GM21737 (cell line): ENCODE measurements at regions not wholly inside any gene's neighbourhood (a gene's known extent, or its start where the extent isn't known, plus 50 kb on each side); places are given as distances from the start of the nearest gene placed in this dataset.

Source experiments
- ATAC-seq: cut with Tn5 transposase; IDR thresholded peaks from one replicate; pipeline ENCODE4 v1.9.1; 2021; ENCODE audit warnings: mild to moderate bottlenecking, moderate library complexity; ENCODE audit not compliant: unreplicated experiment

DNA sequence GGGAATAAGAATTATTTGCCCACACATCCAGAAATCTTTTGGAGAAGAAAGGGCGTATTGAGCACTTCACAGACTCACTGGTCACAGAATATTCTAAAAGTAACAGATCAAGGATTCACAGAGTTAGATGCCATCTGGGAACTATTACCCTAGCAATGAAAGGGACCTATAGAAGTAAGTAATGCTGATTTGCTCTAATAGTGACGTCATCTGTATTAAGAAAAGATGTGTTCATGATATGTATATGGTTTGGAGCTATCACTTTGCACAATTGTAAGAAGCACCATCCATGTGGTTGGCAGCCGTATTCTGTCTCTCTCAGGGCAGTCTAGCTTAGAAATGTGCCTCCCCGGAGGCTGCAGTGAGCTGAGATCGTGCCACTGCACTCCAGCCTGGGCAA lies 52.8 kb upstream of the SV2C start:
- no peak for ATAC-seq

DNA sequence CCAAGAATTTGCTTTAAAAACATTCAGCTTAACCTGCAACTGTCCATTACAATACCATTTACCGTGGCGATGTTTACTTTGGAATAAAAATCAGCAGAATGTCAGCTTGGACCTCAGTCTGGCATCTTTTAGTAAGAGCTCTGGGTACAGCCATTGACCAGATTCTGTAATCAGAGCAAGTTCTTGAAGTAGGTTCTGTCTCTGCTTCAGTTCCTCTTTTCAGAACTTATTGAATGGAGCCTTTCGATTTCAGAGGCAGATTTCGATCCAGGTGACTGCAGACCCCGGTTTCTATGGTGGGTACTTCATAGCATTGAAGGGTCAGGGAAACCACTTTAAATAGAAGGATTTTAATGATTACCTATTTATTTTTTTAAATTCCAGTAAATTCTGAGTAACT lies 53.4 kb upstream of the SV2C start:
- ATAC-seq = no peak

DNA sequence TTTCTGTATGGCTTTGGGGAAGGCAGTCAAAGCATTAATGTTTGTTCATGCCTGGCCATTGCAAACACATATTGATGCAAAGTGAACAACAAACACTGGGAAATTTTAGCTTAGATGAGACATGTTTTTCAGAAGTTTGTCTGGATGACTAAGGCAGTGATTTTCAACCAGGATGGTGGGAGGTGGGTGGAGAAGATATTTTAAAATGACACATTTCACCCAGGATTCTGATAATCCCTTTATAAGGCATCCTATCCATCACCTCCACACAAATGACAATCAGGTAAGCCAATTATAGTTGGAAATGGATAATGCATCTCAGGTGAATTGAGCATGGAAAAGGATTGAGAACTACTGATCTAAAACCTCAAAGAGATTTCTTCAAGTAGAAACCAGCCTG lies 57.4 kb upstream of the SV2C start:
- ATAC-seq = no peak

DNA sequence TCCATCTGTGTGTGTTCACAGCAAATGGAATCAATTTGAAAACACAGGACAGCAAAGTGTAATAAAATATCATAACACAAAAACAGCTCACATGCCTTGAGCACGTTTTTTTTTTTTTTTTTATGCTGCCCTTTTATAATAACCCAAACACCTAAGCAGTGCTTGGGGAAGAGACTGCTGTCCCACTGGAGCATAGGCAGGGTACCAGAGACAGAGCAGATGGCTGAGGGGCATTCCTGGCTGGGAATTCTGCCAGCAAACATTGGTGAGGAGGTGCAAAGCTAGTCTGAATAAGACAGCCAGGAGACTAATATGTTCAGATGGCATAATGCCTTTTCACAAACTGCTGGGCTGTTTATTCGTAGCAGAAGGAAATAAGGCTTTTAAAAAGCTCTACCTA lies 58.1 kb upstream of the SV2C start:
- ATAC-seq = no peak

DNA sequence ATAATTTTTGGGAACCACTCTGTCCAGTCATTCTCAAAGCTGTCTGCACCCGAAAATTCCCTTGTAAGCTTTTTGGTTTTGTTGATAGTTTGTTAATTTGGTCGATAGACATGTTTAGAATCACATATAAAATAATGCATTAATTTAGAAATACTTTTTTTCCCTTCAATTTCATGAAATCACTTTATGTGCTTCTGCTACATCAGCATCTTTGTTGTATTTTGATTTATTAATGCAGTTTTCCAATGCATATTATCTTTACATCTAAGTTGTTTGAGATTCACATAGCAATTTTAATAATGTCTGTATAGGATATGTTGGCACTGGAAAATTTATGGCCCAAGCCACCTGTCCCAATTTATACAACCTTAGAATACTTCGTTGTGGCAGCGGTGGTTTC lies 60.6 kb upstream of the SV2C start:
- no peak for ATAC-seq

DNA sequence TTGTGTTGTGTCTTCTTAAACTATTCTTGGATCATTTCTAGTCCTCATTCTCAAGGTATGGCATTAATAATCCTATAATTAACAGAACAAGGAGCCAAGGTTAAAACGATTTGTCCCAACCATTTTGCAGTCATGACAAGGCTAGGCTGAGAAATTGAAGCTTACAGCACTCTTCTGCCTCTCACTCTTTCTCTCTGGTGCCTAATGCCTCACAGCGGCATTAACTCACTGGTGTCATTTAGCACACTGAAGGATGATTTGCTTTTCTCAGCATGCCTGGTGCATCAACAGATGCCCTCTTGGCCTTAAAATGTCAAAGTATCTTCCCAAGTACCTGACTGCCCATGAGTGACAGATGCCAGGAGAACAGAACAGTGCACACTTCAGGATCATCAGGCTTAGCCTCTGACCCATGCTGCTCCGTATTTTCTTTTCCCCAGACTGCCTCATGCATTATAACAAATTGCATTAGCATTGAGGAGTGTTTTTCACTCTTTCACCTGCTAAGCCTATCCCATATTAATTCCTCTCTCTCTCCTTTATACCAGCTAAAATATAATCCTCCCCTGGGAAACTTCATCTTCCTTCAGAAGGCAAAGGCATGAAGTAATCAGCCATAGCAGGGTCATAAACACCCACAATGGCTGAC lies 61.1 kb upstream of the SV2C start:
- no peak for ATAC-seq

DNA sequence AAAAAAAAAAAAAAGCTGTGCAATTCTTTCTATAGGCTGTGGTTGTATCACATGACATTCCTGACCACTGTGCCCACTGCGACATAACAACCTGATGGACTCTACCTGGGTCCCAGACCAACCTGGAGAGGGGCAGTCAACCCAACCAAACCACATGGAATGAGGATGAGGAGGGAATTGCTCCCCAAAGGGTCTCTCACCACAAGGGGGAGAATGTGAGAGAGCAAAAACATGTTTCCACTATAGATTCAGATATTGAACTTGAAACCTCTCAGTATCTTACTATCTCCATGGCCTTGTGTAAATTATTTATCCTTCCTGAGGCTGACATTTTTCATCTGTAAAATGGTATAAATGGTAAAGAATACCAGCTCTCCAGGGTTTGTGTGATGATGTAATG lies 66.9 kb upstream of the SV2C start:
- ATAC-seq = no peak

DNA sequence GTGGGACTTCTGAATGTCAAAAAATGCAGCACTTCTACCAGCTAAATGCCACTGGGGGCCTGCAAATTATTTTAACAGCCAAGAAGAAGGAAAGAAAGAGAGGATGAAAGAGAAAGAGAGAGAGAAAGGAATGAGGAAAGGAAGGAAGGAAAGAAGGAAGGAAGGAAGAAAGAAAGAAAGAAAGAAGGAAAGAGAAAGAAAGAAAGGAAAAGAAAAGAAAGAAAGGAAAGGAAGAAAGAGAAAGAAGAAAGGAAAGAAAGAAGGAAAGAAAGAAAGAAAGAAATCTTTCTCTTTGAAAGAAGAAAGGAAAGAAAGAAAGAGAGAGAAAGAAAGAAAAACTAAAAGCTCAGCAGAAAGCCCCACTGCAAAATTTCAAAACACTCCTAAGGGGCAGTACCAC lies 69.2 kb upstream of the SV2C start:
- no peak for ATAC-seq

DNA sequence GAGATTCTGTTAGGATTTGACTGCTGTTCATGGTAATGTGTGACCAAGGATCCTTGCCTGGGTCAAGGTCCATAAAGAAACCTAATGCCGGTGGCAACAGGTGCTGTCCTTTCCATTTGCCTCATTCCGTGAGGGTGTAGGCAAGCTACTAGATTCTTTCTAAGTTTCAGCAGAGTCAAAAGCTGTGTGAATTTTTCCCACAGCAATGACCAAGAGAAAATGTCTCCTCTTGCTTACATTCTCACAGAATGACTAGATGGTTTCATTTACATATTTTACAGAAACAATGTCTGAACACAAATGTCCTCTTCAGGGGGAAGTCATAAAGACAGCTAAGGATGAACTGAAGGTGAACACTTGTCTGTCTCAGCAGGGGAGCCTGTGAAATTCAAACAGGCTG lies 75.3 kb upstream of the SV2C start:
- no peak for ATAC-seq

DNA sequence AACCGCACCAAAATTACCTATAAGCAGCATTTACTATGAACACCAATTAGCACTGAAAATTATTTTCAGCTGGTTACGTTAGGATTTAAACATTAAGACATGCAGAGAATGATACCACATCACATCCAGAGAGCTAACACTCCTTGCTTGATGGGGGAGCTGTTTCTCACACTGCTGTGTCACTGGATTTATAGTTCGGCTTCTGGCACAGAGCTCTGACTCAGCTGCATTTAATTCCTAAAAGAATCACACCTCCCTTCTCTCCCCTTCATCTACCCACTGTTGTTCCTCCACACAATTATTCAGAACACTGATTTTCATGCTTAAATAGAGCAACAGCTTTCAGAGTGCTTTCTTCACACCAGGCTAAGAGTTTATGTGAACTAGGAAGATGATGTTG lies 82.6 kb upstream of the SV2C start:
- ATAC-seq = no peak

DNA sequence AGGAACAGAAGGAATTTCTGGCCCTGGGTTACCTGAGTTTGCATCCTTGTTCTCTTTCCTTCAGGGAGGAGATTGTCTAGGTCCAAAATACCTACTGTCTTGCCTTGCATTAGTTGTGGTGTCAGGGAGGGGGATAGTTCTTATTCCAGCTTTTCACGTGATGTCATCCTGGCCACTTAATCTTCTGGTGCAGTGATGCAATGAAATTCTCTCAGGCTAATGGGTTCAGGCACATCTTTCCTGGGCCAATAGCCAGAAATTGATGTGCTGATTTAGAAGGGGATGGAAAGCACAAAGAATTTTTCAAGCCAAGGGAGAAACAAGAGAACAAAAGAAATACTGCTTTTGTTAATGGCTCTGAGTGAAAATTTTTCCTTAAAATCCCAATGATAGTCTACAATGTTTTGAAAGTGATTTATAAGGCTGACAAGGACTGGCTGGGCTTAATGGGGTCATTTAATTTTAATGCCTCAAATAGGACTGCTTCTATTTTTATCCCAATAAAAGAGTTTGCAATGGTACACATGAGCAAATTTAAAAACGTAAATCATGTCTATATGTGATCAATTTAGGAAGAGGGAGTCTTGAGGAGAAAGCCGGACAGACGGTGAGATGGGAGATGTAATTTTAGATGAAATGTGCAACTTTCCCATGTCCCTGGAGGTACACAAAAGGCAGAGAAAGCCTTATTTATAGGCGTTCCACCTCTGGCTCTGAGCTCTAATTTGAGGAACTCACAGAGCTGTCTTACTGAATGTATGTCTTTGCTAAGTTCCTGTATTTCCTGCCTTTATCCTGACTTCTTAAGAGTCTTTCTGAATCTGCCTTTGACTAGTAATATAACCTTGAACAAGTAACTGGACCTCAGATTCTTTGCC lies 89.3 kb upstream of the SV2C start:
- ATAC-seq = no peak

DNA sequence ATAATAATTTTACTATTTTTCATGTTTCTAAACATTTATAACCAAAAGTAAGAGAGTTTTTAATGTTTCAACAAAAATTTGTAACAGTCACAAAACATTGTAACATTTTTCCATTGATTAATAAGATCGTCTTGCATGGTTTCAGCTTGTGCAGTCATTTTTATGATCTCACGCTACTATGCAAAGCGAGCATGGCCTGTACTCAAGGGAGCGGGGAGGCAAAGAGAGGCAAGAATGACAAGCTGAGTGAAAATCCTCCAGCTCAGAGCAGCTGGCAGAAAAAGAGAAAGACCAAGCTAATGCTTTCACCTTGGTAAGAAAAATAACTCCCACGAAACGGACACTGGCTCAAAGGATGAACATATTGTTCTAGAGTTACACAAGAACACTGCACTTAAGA lies 90.0 kb upstream of the SV2C start:
- ATAC-seq = no peak

DNA sequence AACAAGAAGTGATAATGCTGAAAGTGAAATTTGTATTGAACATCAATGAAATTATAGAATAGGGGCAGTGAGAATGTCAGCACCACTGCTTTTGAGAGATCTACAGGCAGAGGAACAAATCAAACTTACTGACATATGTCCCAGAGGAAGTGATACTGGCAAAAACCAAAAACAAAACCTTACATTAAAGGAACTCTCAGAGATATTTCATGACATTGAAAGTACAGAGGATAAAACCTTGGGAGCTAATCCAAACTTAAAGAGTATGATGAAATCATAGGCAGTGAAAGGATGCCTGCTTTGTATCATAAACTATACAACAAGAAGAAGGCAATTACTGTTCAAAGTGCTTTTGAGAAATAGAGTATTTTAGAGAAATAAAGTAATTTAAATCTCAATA lies 90.4 kb upstream of the SV2C start:
- no peak for ATAC-seq

DNA sequence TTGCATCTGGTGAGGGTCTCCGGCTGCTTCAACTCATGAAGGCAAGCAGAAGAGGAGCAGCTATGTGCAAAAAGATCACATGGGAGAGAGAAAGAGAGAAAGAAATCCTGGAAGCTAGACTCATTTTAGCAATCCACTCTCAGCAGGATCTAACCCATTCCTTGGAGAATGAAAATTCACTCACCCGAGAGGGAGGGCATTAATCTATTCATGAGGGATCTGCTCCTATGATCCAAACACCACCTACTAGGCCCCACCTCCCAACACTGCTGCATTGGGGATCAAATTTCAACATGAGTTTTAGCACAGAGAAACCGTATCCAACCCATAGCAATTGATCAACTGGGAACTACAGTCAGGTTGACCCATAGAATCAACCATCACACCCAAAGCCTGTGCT lies 98.1 kb upstream of the SV2C start:
- ATAC-seq = no peak

DNA sequence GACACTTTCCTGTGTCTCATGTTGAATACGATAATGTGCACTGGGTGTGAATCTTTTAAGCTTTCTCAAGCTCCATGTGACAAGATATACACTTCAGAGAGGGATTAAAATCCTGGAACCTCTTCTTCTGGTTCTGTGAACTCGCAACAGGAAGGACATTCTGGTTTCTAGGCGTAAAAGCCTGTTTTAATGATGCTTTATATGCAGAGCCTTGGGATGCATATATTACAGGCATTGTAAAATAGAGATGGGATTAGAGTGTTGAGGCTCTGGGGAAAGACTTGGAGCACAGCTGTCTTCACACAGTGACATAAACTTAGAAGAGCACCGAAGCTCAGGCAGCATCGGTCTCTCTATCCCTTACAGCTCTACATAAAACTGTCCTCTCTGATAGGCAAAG lies 107.7 kb upstream of the SV2C start:
- no peak for ATAC-seq

DNA sequence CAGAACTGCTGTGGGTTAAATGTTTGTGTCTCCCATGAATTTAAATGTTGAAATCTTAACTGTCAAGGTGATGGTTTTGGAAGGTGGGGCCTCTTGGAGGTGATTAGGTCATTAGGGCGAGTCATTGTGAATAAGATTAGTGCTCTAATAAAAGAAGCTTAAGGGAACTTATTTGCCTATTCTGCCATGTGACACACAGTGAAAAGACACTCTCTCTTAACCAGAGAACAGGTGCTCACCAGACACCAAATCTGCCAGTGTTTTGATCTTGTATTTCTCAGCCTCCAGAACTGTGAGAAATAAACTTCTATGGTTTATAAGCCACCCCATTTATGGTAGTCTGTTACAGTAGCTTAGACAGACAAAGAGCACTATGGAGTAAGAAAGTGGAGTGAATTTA lies 117.9 kb upstream of the SV2C start:
- no peak for ATAC-seq

DNA sequence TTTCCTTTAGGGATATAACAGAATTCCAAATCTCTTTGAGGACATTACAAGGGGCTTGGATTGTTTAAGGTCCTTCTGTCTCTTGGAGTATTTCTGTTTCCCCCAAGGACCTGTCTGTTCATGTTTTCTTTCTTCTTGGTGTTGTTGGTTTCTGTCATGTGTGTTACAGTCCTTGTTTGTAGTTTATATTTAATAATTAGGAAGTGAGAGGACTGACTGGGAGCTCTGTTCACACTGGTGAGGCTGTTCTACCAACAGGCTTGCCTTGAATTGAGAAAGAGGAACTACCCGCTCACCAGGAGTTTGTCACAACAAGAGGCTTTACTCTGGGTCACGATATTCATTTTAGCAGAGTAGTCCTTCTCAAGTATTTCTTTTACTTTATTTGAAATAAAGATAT lies 119.2 kb upstream of the SV2C start:
- ATAC-seq = no peak

DNA sequence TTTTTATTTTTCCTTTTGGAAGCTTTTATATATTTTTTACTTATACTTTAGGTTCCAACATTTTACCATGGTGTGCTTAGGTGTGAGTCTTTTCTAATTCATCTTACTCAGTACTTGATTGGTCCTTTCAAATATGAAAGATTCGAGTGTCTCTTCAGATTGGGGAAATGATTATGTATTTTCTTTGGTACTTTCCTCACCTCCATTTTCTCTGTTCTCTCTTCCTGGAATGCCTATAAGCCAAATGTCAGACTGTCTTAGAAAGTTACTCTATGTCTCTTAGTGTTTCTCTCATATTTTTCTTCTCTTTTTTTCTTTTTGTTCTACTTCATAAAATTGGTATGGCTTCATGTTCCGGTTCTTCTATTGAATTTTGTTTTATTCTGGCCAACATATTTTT lies 119.6 kb upstream of the SV2C start:
- no peak for ATAC-seq

DNA sequence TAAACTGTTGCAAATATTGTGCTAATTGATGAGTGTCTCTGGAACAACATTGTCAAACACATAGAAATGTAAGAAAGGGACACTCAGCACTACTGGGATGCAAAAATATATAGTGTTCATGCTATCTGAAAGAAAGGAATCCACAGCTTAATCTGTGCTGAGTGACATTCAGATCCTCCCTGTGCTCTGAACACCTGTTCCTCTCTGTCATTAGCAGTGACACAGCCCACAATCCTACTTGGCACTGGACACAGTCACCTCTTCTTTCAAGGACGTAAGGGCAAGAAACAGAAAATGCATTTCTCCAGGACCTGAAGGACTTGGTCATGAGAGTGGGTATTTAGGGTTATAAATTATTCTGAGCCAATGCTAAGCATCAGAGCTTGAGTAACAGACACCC lies 121.4 kb upstream of the SV2C start:
- no peak for ATAC-seq

DNA sequence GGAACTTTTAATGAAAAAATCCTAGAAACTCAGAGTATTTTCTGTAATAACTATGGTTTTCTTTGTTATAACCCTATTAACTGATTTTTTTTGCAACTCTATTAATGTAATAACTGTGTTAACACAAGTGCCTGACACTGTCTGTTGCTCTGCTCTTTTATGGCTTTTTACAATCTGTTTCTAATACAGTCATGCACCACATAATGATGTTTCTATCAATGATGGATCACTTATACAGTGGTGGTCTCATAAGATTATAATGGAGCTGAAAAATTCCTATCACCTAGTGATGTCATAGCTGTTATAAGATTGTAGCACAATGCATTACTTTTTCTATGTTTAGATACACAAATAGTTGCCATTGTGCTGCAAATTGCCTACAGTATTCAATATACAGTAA lies 123.1 kb upstream of the SV2C start:
- ATAC-seq = no peak

DNA sequence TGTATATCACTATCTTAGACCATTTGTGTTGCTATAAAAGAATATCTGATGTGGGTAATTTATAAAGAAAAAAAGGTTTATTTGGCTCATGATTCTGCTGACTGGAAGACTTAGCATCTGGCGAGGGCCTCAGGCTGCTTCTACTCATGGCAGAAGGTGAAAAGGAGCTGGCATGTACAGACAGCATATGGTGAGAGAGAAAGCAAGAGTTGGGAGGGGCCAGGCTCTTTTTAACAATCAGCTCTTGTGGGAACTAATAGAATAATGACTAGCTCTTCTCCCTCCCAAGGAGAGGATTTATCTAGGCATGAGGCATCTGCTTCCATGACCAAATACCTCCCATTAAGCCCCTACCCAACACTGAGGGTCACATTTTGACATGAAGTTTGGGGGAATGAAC lies 130.2 kb upstream of the SV2C start:
- ATAC-seq = no peak

DNA sequence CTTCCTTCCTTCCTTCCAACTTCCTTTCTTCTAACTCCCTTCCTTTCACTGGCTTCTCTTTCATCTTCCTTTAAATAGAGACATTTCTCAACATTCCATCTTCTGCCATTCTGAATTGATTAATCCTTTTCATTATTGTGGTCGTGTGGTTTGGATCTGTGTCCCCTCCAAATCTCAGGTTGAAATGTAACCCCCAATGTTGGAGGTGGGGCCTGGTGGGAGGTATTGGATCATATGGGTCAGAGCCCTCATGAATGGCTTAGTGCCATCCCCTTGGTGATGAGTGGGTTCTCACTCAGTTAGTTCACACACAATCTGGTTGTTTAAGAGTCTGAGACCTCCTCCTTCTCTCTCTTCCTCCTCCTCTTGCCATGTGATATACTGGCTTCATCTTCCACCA lies 130.9 kb upstream of the SV2C start:
- ATAC-seq = no peak

DNA sequence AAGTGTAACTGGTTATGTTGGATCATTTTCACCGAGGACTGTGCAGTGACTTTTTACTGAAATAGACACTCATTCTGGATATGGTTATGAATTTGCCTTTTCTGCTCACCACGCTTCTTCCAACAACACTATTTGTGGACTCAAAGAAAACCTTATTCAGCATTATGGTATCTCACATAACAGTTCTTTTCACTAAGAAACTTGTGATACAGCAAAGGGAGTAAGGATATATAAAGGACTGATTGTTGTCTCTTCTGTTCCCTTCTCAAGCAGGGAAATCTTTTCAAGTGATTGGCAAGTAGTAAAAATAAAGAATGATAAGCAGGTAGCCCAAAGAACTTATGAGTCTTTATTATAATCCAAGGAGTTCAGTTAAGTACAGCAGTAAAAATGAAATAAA lies 131.5 kb upstream of the SV2C start:
- ATAC-seq = no peak
